Keratinocyte (primary cell): ENCODE measurements at regions not wholly inside any gene's neighbourhood (a gene's known extent, or its start where the extent isn't known, plus 50 kb on each side); places are given as distances from the start of the nearest gene placed in this dataset.

Experiments used
- DNase-seq: peaks from one replicate; pipeline ENCODE4 v3.0.0-alpha.2; 2011; ENCODE audit warnings: low read depth, missing footprints, low spot score
- FAIRE-seq: peaks from 2 replicates; lab custom pipeline; 2011; peaks lifted over from hg19 to GRCh38; lab: Jason Lieb, UNC
- H2AFZ ChIP-seq: 2 replicates; pipeline ENCODE4 v1.6.0; 2012; ENCODE audit warnings: low read length, control low read depth, inconsistent platforms; ENCODE audit not compliant: control insufficient read depth
- H3K27ac ChIP-seq: 2 replicates; pipeline ENCODE4 v1.5.1; 2011; ENCODE audit warnings: low read length; ENCODE audit not compliant: control insufficient read depth, insufficient read depth
- H3K27me3 ChIP-seq: 3 replicates; pipeline ENCODE4 v1.6.0; 2011; ENCODE audit warnings: low read length; ENCODE audit not compliant: control insufficient read depth, insufficient read depth; ENCODE audit errors: extremely low read depth
- H3K36me3 ChIP-seq, 2 experiments: 2 replicates in 1 of 2; 3 replicates in 1 of 2; pipeline ENCODE4 v1.5.1; 2011; ENCODE audit warnings: low read length in 2 of 2, mild to moderate bottlenecking in 1 of 2; ENCODE audit not compliant: control insufficient read depth in 2 of 2, insufficient read depth in 2 of 2; ENCODE audit errors: extremely low read depth in 1 of 2
- H3K4me1 ChIP-seq: 3 replicates; pipeline ENCODE4 v1.5.1; 2011; ENCODE audit warnings: low read length; ENCODE audit not compliant: control insufficient read depth, insufficient read depth; ENCODE audit errors: extremely low read depth
- H3K4me2 ChIP-seq: 3 replicates; pipeline ENCODE4 v1.6.0; 2011; ENCODE audit warnings: low read depth, low read length; ENCODE audit not compliant: control insufficient read depth, insufficient read depth; ENCODE audit errors: extremely low read depth
- H3K4me3 ChIP-seq, 3 experiments: fragments of 200-600 bp in 1 of 3; sonication (generic) in 1 of 3; 2 replicates in 2 of 3; 3 replicates in 1 of 3; pipeline ENCODE4 v1.5.1; 2011 to 2016; ENCODE audit warnings: low read length in 3 of 3, mild to moderate bottlenecking in 3 of 3, control low read depth in 2 of 3, inconsistent platforms in 1 of 3, low read depth in 1 of 3, mixed read lengths in 1 of 3, mixed run types in 1 of 3, moderate library complexity in 1 of 3; ENCODE audit not compliant: control insufficient read depth in 2 of 3, insufficient read depth in 2 of 3; ENCODE audit errors: extremely low read depth in 1 of 3
- H3K79me2 ChIP-seq: 2 replicates; pipeline ENCODE4 v1.6.0; 2012; ENCODE audit warnings: low read length; ENCODE audit not compliant: control insufficient read depth, insufficient read depth
- H3K9ac ChIP-seq: 3 replicates; pipeline ENCODE4 v1.6.0; 2011; ENCODE audit warnings: low read length; ENCODE audit not compliant: control insufficient read depth, insufficient read depth; ENCODE audit errors: extremely low read depth
- H3K9me1 ChIP-seq: 3 replicates; pipeline ENCODE4 v1.6.0; 2011; ENCODE audit warnings: low read length; ENCODE audit not compliant: control insufficient read depth, insufficient read depth; ENCODE audit errors: extremely low read depth
- H3K9me3 ChIP-seq: 2 replicates; pipeline ENCODE4 v1.5.1; 2012; ENCODE audit warnings: low read depth, low read length; ENCODE audit not compliant: control insufficient read depth
- H4K20me1 ChIP-seq: 3 replicates; pipeline ENCODE4 v1.6.0; 2011; ENCODE audit warnings: low read length; ENCODE audit not compliant: control insufficient read depth, insufficient read depth; ENCODE audit errors: extremely low read depth
- EZH2 ChIP-seq: IDR thresholded peaks from one replicate; pipeline ENCODE4 v1.6.1; 2012; ENCODE audit warnings: inconsistent platforms, mild to moderate bottlenecking, low read length, moderate library complexity
- dilution Hi-C: fragments of 300-500 bp; cut with MboI; formaldehyde crosslinking; loops from one replicate; pipeline ENCODE4 v1.7.0; 2020; ENCODE audit warnings: low sequenced_read_pairs; ENCODE audit not compliant: extremely low pct_ligation_motif_present
- TF ChIP-seq, protein P1 (sequence below), 3 experiments: IDR thresholded peaks in 1 of 3; conservative IDR thresholded peaks in 1 of 3; optimal IDR thresholded peaks in 1 of 3; 2 replicates in 2 of 3; 3 replicates in 1 of 3; pipeline versions ENCODE3 to v1.5.1; 2011; ENCODE audit warnings: low read length in 3 of 3, mild to moderate bottlenecking in 3 of 3, moderate library complexity in 2 of 3, control low read depth in 1 of 3, inconsistent platforms in 1 of 3; ENCODE audit not compliant: insufficient read depth in 2 of 3; ENCODE audit errors: extremely low read depth in 1 of 3

DNA sequence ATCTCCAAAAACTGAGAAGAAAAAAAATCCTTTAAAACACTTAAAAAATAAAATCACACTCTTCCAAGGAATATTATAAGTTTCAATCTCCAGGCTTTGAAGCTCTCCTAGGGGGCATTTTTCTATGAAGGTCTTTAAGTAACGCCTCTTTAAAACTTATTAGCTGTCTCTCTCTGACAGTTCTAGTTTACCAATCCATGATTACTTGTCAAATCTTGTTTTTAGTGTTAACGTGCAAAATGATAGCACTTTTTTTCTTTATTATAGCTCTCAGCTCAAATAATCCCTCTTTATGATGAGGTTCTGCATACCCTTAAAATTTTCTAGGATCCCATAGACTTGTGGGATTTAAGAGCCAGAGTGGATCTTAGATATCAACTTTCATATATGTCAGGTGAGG is 369.0 kb downstream of the DOK5 start:
- Histone ChIP-seq H3K27ac (no peak overlapping the region), H2AFZ (no peak overlapping the region), H3K9me1 (no peaks in the 10 kb centered on the region), H3K36me3 (no peaks in the 10 kb centered on the region), H3K4me1 (no peaks in the 10 kb centered on the region), H3K79me2 (no peaks in the 10 kb centered on the region), H3K4me3 (no peak overlapping the region), H3K9me3 (no peaks in the 10 kb centered on the region), H4K20me1 (no peaks in the 10 kb centered on the region), H3K4me2 (no peak overlapping the region), H3K9ac (no peak overlapping the region), H3K27me3 (no peaks in the 10 kb centered on the region)
- dilution Hi-C loops = no loop called here
- no peak for DNase-seq
- FAIRE-seq = no peak
- TF ChIP-seq EZH2 = no peak
- TF ChIP-seq, protein P1, sequence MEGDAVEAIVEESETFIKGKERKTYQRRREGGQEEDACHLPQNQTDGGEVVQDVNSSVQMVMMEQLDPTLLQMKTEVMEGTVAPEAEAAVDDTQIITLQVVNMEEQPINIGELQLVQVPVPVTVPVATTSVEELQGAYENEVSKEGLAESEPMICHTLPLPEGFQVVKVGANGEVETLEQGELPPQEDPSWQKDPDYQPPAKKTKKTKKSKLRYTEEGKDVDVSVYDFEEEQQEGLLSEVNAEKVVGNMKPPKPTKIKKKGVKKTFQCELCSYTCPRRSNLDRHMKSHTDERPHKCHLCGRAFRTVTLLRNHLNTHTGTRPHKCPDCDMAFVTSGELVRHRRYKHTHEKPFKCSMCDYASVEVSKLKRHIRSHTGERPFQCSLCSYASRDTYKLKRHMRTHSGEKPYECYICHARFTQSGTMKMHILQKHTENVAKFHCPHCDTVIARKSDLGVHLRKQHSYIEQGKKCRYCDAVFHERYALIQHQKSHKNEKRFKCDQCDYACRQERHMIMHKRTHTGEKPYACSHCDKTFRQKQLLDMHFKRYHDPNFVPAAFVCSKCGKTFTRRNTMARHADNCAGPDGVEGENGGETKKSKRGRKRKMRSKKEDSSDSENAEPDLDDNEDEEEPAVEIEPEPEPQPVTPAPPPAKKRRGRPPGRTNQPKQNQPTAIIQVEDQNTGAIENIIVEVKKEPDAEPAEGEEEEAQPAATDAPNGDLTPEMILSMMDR (optimal IDR thresholded peaks at IDR 0.05 in 1 of 3, IDR thresholded peaks at IDR 0.05 in 1 of 3, conservative IDR thresholded peaks at IDR 0.05 in 1 of 3; ENCODE audit: extremely low read depth in 1 of 3, insufficient read depth in 2 of 3, low read length in 3 of 3) = no peak

DNA sequence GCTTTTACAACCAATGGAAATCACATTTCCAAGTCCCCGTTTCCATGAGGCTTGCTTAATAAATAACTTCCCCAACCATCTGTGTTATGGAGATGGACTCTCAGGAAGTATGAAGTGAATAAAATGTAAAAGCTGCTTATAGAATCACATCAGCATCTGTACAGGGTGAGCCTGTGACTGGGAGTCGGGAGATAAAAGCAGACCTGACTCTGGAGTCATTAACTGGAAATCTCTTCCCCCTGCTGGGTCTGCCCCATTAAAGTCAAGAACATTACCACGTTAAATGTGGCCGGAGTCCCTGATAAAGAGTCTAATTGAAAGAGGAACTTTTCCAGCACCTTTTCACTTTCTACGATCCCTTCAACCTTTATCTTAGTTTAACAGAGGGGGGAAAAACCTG is 368.5 kb downstream of the DOK5 start:
- Histone ChIP-seq H3K4me2 (no peak overlapping the region), H3K36me3 (no peaks in the 10 kb centered on the region), H3K4me3 (no peak overlapping the region), H3K27ac (no peak overlapping the region), H3K4me1 (no peaks in the 10 kb centered on the region), H2AFZ (no peak overlapping the region), H3K27me3 (no peaks in the 10 kb centered on the region), H4K20me1 (no peaks in the 10 kb centered on the region), H3K9ac (no peak overlapping the region), H3K9me1 (no peaks in the 10 kb centered on the region), H3K9me3 (no peaks in the 10 kb centered on the region), H3K79me2 (no peaks in the 10 kb centered on the region)
- DNase-seq = no peak
- no peak for FAIRE-seq
- dilution Hi-C loops = no loop called here
- no peak for TF ChIP-seq EZH2
- TF ChIP-seq, protein P1 (optimal IDR thresholded peaks at IDR 0.05 in 1 of 3, IDR thresholded peaks at IDR 0.05 in 1 of 3, conservative IDR thresholded peaks at IDR 0.05 in 1 of 3; ENCODE audit: extremely low read depth in 1 of 3, insufficient read depth in 2 of 3, low read length in 3 of 3) = no peak
